Lower leg skin (tissue), 3 donors: ENCODE measurements at regions not wholly inside any gene's neighbourhood (a gene's known extent, or its start where the extent isn't known, plus 50 kb on each side); places are given as distances from the start of the nearest gene placed in this dataset.

Experiments used
- CTCF ChIP-seq, 3 donors: fragments of 450-650 bp; IDR thresholded peaks; one replicate each; pipeline ENCODE4 v1.5.1; 2016; ENCODE audit warnings: antibody characterized with exemption in 3 of 3, mild to moderate bottlenecking in 3 of 3, moderate library complexity in 2 of 3
- POLR2A ChIP-seq, 2 donors: fragments of 450-650 bp; IDR thresholded peaks; one replicate each; pipeline ENCODE4 v1.6.1; 2016 to 2017; ENCODE audit warnings: antibody characterized with exemption in 2 of 2, mild to moderate bottlenecking in 1 of 2, moderate library complexity in 1 of 2

GRCh38 chr11:29251738-29252137 is 765.1 kb downstream of the KCNA4 start:
- TF ChIP-seq CTCF (IDR thresholded peaks at IDR 0.05) (no peak), POLR2A (IDR thresholded peaks at IDR 0.05) (no peak)
